Stimulated activated CD4-positive, alpha-beta T cell treated with anti-CD3 and anti-CD28 coated beads, TNF-alpha, amount 100 ng/mL, for 4 hours (primary cell): ENCODE measurements at regions not wholly inside any gene's neighbourhood (a gene's known extent, or its start where the extent isn't known, plus 50 kb on each side); places are given as distances from the start of the nearest gene placed in this dataset.

Experiments used
- DNase-seq, 3 experiments: peaks; one replicate each; pipeline ENCODE4 v3.0.0-alpha.2; 2020; ENCODE audit warnings: low read depth in 3 of 3

- DNase-seq: no peak
Observed at GRCh38 chr18:47758000-47758399, 172.5 kb downstream of the SMAD2 start.

- DNase-seq: peak in 2 of 3 experiments; percentile 23 to 24
Observed at GRCh38 chr18:47756364-47757016, 174.0 kb downstream of the SMAD2 start.

GRCh38 chr18:47755102-47755456 is 175.4 kb downstream of the SMAD2 start:
- DNase-seq: no peak

GRCh38 chr18:47754311-47755101 is 176.0 kb downstream of the SMAD2 start:
- peak in 1 of 3 experiments; percentile 8 for DNase-seq

GRCh38 chr18:47752796-47753645 is 177.4 kb downstream of the SMAD2 start:
- DNase-seq: no peak

GRCh38 chr18:47750889-47751423 is 179.5 kb downstream of the SMAD2 start:
- no peak for DNase-seq

- DNase-seq: no peak
Observed at GRCh38 chr18:47749600-47749973, 180.9 kb downstream of the SMAD2 start.

- peak; percentile 64 to 71 (median 68) for DNase-seq
Observed at GRCh38 chr18:47748847-47749599, 181.4 kb downstream of the SMAD2 start.

- no peak for DNase-seq
Observed at GRCh38 chr18:47748093-47748796, 182.2 kb downstream of the SMAD2 start.

GRCh38 chr18:47747260-47747795 is 183.1 kb downstream of the SMAD2 start:
- DNase-seq: no peak

- DNase-seq: no peak
Observed at GRCh38 chr18:47746615-47747014, 183.8 kb downstream of the SMAD2 start.

GRCh38 chr18:47745227-47745626 is 185.2 kb downstream of the SMAD2 start:
- DNase-seq: no peak

GRCh38 chr18:47737956-47738355 is 192.5 kb downstream of the SMAD2 start:
- DNase-seq: no peak

GRCh38 chr18:47737198-47737830 is 193.1 kb downstream of the SMAD2 start:
- DNase-seq: no peak

GRCh38 chr18:47736376-47737140 is 193.9 kb downstream of the SMAD2 start:
- DNase-seq: no peak

GRCh38 chr18:47735041-47735702 is 195.3 kb downstream of the SMAD2 start:
- DNase-seq: no peak

GRCh38 chr18:47731276-47731675 is 199.2 kb downstream of the SMAD2 start:
- DNase-seq: no peak

GRCh38 chr18:47730795-47731194 is 199.7 kb downstream of the SMAD2 start:
- DNase-seq: no peak

GRCh38 chr18:47729356-47729755 is 201.1 kb downstream of the SMAD2 start:
- no peak for DNase-seq
